H1 (cell line): ENCODE measurements at regions not wholly inside any gene's neighbourhood (a gene's known extent, or its start where the extent isn't known, plus 50 kb on each side); places are given as distances from the start of the nearest gene placed in this dataset.

ENCODE experiments used
- BRCA1 ChIP-seq: IDR thresholded peaks from 2 replicates; pipeline ENCODE4 v1.6.1; 2012; ENCODE audit warnings: low read depth, low read length, improper control_type of control experiment
- EP300 ChIP-seq, 2 experiments: IDR thresholded peaks; 1 replicate in 1 of 2; 2 replicates in 1 of 2; pipeline ENCODE4 v1.6.1; 2011 to 2012; ENCODE audit warnings: low read depth in 2 of 2, low read length in 2 of 2, mild to moderate bottlenecking in 2 of 2, borderline replicate concordance in 1 of 2, inconsistent platforms in 1 of 2, moderate library complexity in 1 of 2
- FOSL1 ChIP-seq: IDR thresholded peaks from 2 replicates; pipeline ENCODE4 v1.6.1; 2011; ENCODE audit warnings: mild to moderate bottlenecking, low read depth, low read length, moderate library complexity; ENCODE audit not compliant: insufficient read depth
- GABPA ChIP-seq: IDR thresholded peaks from 2 replicates; pipeline ENCODE4 v1.6.1; 2011; ENCODE audit warnings: mild to moderate bottlenecking, low read length, moderate library complexity, borderline replicate concordance; ENCODE audit not compliant: insufficient read depth
- JUND ChIP-seq: IDR thresholded peaks from 2 replicates; pipeline ENCODE4 v1.6.1; 2011; ENCODE audit warnings: mild to moderate bottlenecking, improper control_type of control experiment, low read length
- MAFK ChIP-seq: IDR thresholded peaks from 2 replicates; pipeline ENCODE4 v1.6.1; 2012; ENCODE audit warnings: low read depth, mild to moderate bottlenecking, improper control_type of control experiment, low read length
- PHF8 ChIP-seq: fragments of 200-600 bp; sonication (generic); conservative IDR thresholded peaks from 2 replicates; pipeline ENCODE4 v1.7.1; 2012; ENCODE audit warnings: low read depth, mild to moderate bottlenecking, inconsistent platforms, low read length, moderate library complexity
- POLR2A ChIP-seq, 2 experiments: IDR thresholded peaks; 1 replicate in 1 of 2; 2 replicates in 1 of 2; pipeline ENCODE4 v1.6.1; 2011; ENCODE audit warnings: low read depth in 2 of 2, low read length in 2 of 2, mild to moderate bottlenecking in 2 of 2; ENCODE audit errors: control extremely low read depth in 1 of 2
- POLR2AphosphoS5 ChIP-seq: IDR thresholded peaks from 2 replicates; pipeline ENCODE4 v1.6.1; 2011; ENCODE audit warnings: low read depth, low read length
- SIN3A ChIP-seq, 2 experiments: IDR thresholded peaks in 1 of 2; conservative IDR thresholded peaks in 1 of 2; 2 replicates each; pipeline ENCODE4 v1.6.1; 2011 to 2012; ENCODE audit warnings: low read length in 2 of 2, improper control_type of control experiment in 1 of 2, low read depth in 1 of 2, mild to moderate bottlenecking in 1 of 2
- SP2 ChIP-seq: IDR thresholded peaks from 2 replicates; pipeline ENCODE4 v1.6.1; 2012; ENCODE audit warnings: mild to moderate bottlenecking, low read length, inconsistent platforms
- SRF ChIP-seq: IDR thresholded peaks from 2 replicates; pipeline ENCODE4 v1.6.1; 2011; ENCODE audit warnings: mild to moderate bottlenecking, low read depth, low read length, moderate library complexity
- TF ChIP-seq, protein P1 (sequence below), 3 experiments: IDR thresholded peaks; 1 replicate in 2 of 3; 2 replicates in 1 of 3; pipeline versions ENCODE4 v1.5.1 to v1.6.1; 2011; ENCODE audit warnings: low read length in 3 of 3, mild to moderate bottlenecking in 3 of 3, inconsistent platforms in 2 of 3, low read depth in 1 of 3, moderate library complexity in 1 of 3; ENCODE audit not compliant: insufficient read depth in 1 of 3; ENCODE audit errors: control extremely low read depth in 1 of 3
- TF ChIP-seq, protein P2 (sequence below): IDR thresholded peaks from 2 replicates; pipeline ENCODE4 v1.6.1; 2011; ENCODE audit warnings: low read depth, mild to moderate bottlenecking, low read length; ENCODE audit not compliant: insufficient read depth

DNA sequence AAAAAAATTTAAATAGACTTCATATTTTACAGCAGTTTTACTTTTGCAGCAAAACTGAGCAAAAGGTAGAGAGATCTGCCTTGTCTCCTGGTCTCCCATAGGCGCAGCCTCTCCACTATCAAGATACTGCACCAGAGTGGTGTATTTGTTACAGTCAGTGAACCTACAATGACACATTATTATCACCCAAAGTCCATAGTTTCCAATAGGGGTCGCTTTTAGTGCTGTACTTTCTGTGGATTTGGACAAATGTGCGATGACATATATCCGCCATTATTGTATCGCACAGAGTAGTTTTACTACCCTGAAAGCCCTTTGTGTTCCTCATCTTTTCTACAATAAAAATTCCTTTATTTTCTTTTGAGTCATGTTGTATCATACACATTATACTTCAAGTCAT, 153.2 kb upstream of the CCDC179 start:
- TF ChIP-seq, protein P1, sequence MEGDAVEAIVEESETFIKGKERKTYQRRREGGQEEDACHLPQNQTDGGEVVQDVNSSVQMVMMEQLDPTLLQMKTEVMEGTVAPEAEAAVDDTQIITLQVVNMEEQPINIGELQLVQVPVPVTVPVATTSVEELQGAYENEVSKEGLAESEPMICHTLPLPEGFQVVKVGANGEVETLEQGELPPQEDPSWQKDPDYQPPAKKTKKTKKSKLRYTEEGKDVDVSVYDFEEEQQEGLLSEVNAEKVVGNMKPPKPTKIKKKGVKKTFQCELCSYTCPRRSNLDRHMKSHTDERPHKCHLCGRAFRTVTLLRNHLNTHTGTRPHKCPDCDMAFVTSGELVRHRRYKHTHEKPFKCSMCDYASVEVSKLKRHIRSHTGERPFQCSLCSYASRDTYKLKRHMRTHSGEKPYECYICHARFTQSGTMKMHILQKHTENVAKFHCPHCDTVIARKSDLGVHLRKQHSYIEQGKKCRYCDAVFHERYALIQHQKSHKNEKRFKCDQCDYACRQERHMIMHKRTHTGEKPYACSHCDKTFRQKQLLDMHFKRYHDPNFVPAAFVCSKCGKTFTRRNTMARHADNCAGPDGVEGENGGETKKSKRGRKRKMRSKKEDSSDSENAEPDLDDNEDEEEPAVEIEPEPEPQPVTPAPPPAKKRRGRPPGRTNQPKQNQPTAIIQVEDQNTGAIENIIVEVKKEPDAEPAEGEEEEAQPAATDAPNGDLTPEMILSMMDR (IDR thresholded peaks at IDR 0.05; ENCODE audit: control extremely low read depth in 1 of 3, insufficient read depth in 1 of 3, low read depth in 1 of 3, low read length in 3 of 3) = no peak
- TF ChIP-seq GABPA (no peak), JUND (no peak), POLR2AphosphoS5 (no peak), MAFK (no peak), FOSL1 (no peak), SP2 (no peak), PHF8 (no peak), POLR2A (IDR thresholded peaks at IDR 0.05; ENCODE audit: control extremely low read depth in 1 of 2, low read depth in 2 of 2, low read length in 2 of 2) (no peak), EP300 (IDR thresholded peaks at IDR 0.05; ENCODE audit: borderline replicate concordance in 1 of 2, low read depth in 2 of 2, low read length in 2 of 2) (no peak), BRCA1 (no peak), SIN3A (conservative IDR thresholded peaks at IDR 0.05 in 1 of 2, IDR thresholded peaks at IDR 0.05 in 1 of 2; ENCODE audit: low read depth in 1 of 2, low read length in 2 of 2) (no peak), SRF (no peak)
- TF ChIP-seq, protein P2, sequence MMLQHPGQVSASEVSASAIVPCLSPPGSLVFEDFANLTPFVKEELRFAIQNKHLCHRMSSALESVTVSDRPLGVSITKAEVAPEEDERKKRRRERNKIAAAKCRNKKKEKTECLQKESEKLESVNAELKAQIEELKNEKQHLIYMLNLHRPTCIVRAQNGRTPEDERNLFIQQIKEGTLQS = no peak
